NT2/D1 (cell line): ENCODE measurements at regions not wholly inside any gene's neighbourhood (a gene's known extent, or its start where the extent isn't known, plus 50 kb on each side); places are given as distances from the start of the nearest gene placed in this dataset.

Experiments
- DNase-seq: peaks from one replicate; pipeline ENCODE4 v3.0.0-alpha.2; 2011; ENCODE audit warnings: low read depth, low spot score
- H3K27me3 ChIP-seq: 2 replicates; pipeline ENCODE4 v1.6.0; 2011; ENCODE audit warnings: mild to moderate bottlenecking; ENCODE audit not compliant: insufficient read length, insufficient read depth
- H3K36me3 ChIP-seq: 2 replicates; pipeline ENCODE4 v1.6.1; 2011; ENCODE audit warnings: mild to moderate bottlenecking, low read length, mixed read lengths; ENCODE audit not compliant: insufficient read depth, insufficient read length
- H3K4me1 ChIP-seq: 2 replicates; pipeline ENCODE4 v1.5.1; 2011; ENCODE audit not compliant: insufficient read depth, insufficient read length
- H3K4me3 ChIP-seq: 2 replicates; pipeline ENCODE4 v1.5.1; 2011; ENCODE audit warnings: low read depth; ENCODE audit not compliant: insufficient read length
- H3K9ac ChIP-seq: 2 replicates; pipeline ENCODE4 v1.6.0; 2011; ENCODE audit warnings: low read depth; ENCODE audit not compliant: insufficient read length
- H3K9me3 ChIP-seq: 2 replicates; pipeline ENCODE4 v1.5.1; 2011; ENCODE audit warnings: mild to moderate bottlenecking, low read length; ENCODE audit not compliant: insufficient read depth
- SUZ12 ChIP-seq: IDR thresholded peaks from 2 replicates; pipeline ENCODE4 v1.6.1; 2011; ENCODE audit not compliant: insufficient read length, insufficient read depth; ENCODE audit errors: extremely low read depth
- YY1 ChIP-seq: IDR thresholded peaks from 2 replicates; pipeline ENCODE4 v1.6.1; 2011; ENCODE audit not compliant: insufficient read length, insufficient read depth
- ZNF274 ChIP-seq: IDR thresholded peaks from 2 replicates; pipeline ENCODE4 v1.6.1; 2011; ENCODE audit warnings: mild to moderate bottlenecking, low read depth, low read length

- DNase-seq = peak; percentile 64
- TF ChIP-seq YY1 (no peak), SUZ12 (no peak), ZNF274 (no peak)
- Histone ChIP-seq H3K4me3 (no peak overlapping the region), H3K27me3 (no peaks in the 10 kb centered on the region), H3K4me1 (no peaks in the 10 kb centered on the region), H3K9ac (no peak overlapping the region), H3K9me3 (peaks cover 38% of the 10 kb centered on the region), H3K36me3 (no peaks in the 10 kb centered on the region)
These were observed 485.1 kb downstream of the SOX5 start for GRCh38 chr12:23464241-23464812.

DNA sequence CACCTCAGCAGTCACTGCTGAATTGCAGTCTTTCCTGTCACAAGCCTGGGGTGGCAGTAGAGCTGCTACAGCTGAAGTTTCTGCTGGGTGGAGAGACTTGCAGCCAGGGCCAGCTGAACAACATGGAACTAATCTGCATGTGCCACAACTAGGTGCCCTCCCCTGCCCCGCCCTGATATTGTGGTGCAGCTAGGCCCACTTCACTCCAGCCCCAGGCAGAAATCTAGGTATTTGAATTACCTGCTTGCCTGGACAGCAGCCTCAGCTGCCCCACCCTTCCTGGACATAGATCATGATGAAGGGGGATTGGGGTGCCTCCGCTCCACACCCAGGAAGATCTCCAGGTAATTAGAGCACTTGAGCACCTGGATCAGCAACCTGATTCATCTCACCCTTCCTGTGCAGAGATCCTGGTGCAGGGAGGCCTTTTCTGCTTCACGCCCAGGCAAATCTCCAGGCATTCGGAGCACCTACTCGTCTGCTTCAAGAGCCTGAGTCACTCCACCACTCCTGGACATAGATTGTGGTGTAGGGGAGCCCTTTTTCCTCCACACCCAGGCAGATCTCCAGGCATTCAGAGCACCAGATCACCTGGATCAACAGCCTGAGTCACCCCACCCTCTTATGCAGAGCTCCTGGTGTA is 477.0 kb downstream of the SOX5 start:
- Histone ChIP-seq H3K36me3 (no peaks in the 10 kb centered on the region), H3K4me3 (no peak overlapping the region), H3K4me1 (peaks cover 13% of the 10 kb centered on the region), H3K9me3 (no peaks in the 10 kb centered on the region), H3K27me3 (no peaks in the 10 kb centered on the region), H3K9ac (no peak overlapping the region)
- TF ChIP-seq SUZ12 (no peak), ZNF274 (no peak), YY1 (no peak)
- DNase-seq = no peak

GRCh38 chr12:23473071-23473470 is 476.4 kb downstream of the SOX5 start:
- no peaks in the 10 kb centered on the region for H3K9me3 ChIP-seq
- DNase-seq = peak; percentile 32
- no peaks in the 10 kb centered on the region for H3K27me3 ChIP-seq
- TF ChIP-seq SUZ12 (no peak), YY1 (no peak), ZNF274 (no peak)
- no peak overlapping the region for H3K9ac ChIP-seq
- H3K4me1 ChIP-seq = peaks cover 13% of the 10 kb centered on the region
- H3K4me3 ChIP-seq = no peak overlapping the region
- no peaks in the 10 kb centered on the region for H3K36me3 ChIP-seq

GRCh38 chr12:23474438-23474976 is 475.0 kb downstream of the SOX5 start:
- no peak overlapping the region for H3K9ac ChIP-seq
- no peak for DNase-seq
- no peak overlapping the region for H3K4me3 ChIP-seq
- TF ChIP-seq SUZ12 (no peak), YY1 (no peak), ZNF274 (no peak)
- no peaks in the 10 kb centered on the region for H3K36me3 ChIP-seq
- no peaks in the 10 kb centered on the region for H3K27me3 ChIP-seq
- peaks cover 13% of the 10 kb centered on the region for H3K4me1 ChIP-seq
- H3K9me3 ChIP-seq = no peaks in the 10 kb centered on the region
